HG03342 (cell line): ENCODE measurements at regions not wholly inside any gene's neighbourhood (a gene's known extent, or its start where the extent isn't known, plus 50 kb on each side); places are given as distances from the start of the nearest gene placed in this dataset.
"Not testable (repeated sequence)": the region's sequence is repeated elsewhere in the genome, so short reads cannot be mapped to it uniquely, and the experiment has no call there.

Experiments
- ATAC-seq: cut with Tn5 transposase; IDR thresholded peaks from one replicate; pipeline ENCODE4 v1.9.1; 2021; ENCODE audit warnings: mild to moderate bottlenecking, moderate library complexity; ENCODE audit not compliant: unreplicated experiment

DNA sequence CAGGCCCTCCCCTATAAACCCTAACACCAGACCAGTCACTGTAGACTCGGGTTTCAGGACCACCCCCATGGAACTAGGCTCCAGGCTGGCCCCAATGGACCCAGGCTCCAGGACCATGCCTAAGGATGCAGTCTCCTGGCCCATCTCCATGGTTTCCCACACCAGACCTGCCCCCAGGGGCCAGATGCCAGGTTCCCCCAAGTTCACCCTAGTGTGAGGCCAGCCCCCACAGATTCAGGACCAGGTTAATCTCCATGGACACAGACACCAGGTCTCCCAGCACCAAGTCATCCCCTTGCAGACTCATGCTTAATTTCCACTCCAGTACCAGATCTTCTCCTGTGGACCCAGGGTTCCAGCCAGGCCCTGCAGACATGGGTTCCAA lies 103.8 kb upstream of the LANCL2 start:
- ATAC-seq: no peak

DNA sequence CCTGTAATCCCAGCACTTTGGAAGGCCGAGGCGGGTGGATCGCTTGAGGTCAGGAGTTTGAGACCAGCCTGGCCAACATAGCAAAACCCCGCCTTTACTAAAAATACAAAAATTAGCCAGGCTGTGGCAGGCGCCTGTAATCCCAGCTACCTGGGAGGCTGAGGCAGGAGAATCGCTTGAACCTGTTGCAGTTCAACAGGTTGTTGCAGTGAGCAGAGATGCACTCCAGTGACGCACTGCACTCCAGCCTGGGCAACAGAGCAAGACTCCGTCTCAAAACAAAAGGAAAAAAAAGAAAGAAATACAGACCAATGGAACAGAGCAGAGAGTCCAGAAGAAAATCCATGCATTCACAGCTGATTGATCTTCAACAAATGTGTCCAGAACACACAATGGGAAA lies 99.8 kb upstream of the LANCL2 start:
- not testable (repeated sequence) for ATAC-seq

DNA sequence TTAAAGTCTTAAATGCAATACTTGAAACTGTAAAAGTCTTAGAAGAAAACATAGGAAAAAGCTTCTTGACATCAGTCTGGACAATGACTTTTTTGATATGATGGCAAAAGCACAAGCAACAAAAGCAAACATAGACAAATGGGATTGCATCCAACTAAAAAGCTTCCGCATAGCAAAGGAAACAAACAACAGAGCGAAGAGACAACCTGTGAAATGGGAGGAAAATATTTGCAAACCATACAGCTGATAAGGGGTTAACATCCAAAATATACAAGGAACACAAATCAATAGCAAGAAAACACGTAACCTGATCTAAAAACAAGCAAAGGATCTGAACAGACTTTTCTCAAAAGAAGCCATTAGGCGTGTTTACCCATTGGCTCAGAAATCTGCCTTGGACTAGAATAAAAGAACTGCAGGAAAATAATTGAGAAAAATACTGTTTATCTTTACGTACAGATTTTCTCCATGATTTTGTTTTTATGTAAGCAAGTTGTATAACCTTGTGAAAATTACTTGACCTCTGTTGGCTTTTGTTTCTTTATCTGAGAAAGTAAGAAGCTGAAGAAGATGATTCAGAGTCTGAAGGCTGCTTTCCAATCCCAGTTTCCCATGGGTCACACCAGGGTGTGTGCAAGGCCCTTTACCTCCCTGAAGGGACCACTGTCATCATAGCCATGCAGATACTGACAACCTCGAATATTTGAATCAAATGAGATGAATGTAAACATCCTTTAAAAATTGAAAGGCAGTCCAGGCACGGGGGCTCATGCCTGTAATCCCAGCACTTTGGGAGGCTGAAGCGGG lies 99.1 kb upstream of the LANCL2 start:
- ATAC-seq: no peak

DNA sequence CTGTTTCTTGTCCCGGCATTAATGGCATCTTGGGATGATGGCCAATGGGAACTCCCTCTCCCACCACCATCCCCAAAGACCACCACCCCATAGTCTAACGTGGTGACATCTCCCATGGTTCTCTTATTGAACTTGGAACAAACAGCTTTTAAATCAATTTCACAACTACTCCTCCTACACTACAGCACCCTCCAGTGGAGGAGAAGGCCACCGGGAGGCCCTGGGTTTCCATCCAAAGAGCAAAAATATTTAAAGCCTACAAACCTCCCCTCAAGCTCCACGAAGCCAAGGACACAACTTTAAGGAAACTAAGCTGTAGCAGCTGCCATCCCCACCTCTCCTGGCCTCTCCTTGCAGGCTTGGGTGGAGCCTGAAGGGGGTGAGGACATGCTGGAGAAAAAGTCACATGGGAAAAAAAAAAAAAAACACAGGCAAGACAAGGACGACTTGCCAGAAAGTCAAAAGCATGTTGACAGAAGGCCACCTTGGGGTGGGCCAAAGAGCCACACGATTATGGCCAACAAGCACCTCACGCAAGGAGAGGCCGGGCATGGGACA lies 94.0 kb upstream of the LANCL2 start:
- no peak for ATAC-seq

DNA sequence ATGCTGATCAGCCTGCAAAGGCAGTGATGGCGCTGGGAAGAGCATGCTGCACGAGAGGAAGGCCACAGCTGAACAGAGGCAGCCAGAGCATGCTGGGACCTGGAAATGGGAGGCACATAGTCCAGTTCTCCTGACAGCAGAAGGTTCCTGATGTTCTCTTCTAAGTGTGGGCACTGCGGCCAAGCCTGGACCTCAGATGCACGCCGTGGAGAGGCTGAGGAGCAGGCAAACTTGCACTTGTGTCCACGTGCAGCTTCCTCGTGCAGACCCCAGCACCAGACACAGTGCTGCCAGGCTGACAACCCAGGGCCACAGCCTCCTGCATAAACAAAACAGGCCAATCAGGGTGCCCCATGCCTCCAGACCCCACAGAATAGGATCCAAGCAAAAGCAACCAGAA lies 93.5 kb upstream of the LANCL2 start:
- ATAC-seq: no peak

DNA sequence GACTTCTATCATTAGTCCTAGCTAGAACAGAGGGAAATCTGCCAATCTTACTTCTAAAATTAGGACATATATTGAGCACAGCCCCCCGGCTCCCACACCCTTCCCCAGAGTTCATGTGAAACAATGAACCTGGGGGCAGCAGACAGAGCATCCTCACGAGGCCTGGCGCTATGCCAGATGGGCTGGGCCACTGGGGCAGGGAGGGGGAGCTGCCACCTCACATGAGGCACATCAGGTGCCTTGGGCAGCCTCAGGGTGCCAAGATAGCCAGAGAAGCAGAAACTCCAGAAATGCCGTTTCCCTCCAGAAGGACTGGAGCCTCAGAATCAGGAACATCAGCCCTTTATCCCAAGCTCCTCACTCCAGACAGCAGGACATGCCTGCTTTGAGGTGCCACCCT lies 92.8 kb upstream of the LANCL2 start:
- no peak for ATAC-seq

DNA sequence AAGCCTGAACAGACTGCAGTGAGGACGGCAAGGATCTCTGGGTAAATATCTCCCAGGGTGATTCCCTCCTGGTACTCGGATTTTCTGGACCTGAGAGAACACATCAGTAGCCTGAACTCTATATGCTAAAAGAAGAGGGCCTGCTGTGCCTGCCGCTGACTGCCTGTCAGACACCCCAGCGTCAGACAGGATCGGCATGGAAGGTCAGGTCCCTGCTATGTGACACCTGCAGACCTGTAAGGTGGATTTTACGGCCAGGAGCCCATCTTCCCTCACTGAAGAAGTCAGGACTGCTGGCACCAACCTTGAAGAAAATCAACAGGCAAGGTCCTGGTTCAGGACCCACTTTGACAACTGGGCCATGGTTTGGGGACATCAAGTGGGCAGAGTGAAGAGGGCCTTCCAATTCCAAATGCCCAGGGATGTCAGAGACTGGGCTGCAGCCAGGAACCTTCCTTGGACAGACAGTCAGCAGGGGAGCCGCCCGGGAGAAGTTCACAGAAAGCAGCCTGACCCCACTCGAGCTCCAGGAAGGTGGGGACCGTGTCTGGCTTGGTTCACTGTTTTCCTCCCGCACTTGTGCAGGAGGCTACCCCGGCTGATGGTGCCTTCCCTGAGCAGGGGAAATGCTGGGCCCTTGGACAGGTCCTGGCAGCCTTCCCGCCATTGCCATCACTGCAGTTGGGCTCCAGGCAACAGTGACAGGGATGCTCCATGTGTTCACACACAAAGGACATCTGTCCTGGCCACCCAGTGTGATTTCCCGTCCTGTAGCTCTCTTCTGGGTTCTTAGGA lies 91.8 kb upstream of the LANCL2 start:
- no peak for ATAC-seq

DNA sequence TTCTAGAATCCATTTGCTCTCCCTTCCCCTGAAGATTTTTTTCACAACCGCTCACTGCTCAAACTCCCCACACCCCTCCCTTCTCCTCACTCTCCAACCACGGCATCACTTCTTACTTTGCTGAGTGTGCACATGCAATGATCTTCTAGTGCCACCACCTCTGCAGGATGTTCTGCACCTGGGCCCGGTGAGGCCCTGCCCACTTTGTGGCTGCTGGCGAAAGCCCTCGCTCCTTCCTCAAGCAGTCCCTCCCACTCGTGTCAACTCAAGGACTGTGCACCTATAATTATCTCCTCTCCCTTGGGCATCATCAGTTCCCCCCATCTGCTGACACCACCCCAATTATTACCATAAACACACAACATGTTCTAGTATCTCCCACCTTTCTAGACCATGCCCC lies 91.0 kb upstream of the LANCL2 start:
- ATAC-seq: no peak

DNA sequence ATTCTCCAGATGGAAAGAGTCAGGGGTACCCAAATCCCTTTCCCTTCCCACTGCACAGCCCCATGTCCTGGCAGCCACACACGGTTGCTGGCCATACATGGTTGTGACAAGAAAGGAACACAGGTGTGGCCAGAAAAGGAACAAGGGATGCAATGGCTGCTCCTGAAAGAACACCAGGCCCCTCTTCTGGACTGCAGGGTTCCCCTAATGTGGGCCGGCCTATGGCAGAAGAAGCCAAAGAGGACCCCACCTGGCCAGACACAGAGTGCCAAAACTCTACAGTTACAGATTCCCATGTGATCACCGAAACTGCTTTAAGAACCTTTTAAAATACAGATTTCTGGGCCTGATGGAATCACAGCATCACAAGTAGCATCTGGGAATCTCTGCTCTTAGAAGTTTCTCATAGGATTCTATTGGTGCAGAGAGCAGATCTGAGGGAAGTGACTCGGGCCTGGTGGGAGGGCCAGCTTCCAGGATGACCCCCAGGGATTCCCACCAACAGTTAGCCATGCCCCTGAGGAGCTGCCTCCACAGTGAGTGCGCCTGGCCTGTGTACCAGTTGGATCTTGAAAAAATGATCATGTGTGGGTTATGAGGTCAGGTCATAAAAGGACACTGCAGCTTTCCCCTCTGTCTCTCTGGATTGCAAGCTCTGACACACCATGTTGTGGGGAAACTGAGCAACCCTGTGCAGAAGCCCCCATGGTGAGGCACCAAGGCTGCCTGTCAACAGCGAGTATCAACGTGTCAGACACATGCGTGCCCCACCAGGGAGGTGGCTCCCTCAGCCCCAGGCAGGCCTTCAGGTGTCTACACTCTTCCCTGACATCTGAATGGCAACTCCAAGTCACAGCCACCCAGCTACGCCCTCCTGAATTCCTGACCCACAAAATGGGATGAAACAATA lies 89.6 kb upstream of the LANCL2 start:
- no peak for ATAC-seq

DNA sequence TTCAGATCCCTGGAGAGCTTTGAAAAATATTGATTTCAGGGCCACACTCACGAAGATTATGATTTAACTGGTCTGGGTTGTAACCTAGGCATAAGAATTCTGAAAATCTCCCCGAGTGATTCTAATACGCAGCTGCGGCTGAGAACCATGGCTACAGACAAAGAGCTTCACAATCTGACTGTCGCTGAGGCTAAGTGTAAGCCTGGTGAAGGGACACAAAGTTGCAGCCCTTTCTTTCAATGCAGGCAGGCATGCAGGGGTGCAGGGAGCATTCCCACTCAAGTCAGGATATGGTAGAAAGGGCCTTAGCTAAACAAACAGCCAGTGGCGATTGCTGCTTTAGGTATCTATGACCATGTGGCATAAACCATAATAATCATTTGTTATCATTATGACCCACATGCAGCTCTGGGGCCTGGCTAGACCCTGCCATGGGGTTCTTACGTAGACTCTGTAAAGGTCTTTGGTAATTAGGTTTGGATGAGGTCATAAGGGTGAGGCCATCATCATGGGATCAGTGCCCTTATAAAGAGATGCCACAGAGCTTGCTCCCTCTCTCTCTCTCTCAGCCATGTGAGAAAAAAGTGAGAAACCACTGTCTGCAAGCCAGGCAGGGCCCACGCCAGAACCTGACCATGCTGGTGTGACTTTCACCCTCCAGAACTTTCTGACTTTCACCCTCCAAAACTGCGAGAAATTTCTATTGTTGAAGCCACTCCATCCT lies 88.4 kb upstream of the LANCL2 start:
- no peak for ATAC-seq

DNA sequence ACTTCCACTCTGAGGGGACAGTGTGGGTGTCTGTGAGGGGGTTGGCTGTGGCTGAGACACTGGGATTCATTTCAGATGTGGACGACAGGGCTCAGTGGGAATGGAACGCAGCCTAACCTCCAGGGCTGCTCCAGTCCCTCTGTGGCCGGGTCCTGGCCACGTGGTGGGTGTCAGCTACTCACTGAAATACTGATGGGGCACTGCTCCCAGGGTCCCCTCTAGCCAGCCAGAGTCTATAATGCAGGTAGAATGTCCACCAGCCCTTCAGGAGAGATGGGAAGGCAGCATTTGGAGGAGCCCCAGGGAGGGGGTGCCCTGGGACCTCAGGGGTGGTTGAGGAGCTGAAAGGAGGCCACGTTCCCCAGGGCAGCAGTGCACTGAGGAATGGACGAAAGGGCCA lies 87.2 kb upstream of the LANCL2 start:
- no peak for ATAC-seq

DNA sequence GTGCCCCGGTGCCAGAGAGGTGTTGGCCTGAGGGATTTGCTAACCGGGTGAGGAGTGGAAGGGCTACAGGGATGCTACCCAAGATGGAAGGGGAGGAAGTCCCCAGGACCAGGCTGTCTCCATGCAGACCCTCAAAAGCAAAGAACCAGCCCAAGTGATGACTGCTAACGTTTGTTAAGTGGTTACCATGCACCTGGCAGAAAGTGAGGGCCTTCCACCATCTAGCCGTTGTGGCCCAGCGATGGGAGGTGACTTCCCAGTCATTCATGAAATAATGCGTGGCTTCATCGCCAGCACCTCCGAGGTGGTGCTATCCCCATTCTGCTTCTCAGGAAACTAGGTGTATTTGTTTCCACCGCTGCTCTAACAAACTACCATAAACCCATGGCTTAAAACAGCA lies 86.8 kb upstream of the LANCL2 start:
- no peak for ATAC-seq

DNA sequence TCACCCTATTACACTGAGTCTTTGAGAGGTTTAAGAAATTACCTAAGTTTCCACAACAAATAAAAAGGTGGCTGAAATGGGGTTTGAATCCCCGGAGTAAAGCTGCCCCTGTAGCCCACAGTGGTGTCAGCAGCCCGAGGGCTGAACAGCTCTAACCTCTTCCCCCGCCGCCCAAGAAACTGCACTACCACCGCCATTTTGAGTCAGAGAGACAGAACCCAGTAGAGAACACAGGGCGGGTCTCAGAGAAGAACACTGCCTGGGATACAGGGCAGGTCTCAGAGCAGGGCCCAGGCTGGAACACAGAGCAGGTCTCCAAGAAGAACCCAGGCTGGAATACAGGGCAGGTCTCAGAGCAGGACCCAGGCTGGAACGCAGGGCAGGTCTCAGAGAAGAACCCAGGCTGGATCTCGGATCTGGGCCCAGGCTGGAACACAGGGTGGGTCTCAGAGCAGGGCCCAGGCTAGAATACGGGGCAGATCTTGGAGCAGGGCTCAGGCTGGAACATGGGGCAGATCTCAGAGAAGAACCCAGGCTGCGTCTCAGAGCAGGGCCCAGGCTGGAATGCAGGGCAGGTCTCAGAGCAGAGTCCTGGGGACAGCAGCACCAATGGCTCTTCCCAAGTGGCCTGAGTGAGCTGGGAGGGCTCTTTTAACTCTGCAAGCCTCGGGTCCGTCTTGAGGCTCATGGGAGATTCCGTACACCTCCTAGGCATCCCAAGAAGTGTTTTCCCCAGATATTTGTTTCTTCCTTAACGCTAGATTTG lies 85.9 kb upstream of the LANCL2 start:
- no peak for ATAC-seq

DNA sequence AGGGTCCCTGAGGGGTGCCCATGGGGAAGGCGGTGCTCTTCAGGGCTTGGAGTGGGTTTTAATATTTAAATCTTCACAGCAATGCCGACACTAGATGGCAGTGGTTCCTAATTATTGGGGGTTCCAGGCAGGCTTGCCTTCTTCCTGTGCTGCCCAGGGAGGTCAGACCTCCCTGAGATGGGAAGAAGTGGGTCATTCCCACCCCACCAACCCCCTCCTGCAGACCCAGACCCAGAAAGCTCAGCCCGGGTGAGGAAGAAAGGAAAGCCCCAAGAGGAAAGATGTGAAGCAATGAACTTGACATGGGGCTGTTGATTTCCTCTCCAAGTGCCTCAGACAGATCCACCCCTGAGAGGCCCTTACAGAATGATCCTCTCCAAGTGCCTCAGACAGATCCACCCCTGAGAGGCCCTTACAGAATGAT lies 85.1 kb upstream of the LANCL2 start:
- ATAC-seq: peak; percentile 94

DNA sequence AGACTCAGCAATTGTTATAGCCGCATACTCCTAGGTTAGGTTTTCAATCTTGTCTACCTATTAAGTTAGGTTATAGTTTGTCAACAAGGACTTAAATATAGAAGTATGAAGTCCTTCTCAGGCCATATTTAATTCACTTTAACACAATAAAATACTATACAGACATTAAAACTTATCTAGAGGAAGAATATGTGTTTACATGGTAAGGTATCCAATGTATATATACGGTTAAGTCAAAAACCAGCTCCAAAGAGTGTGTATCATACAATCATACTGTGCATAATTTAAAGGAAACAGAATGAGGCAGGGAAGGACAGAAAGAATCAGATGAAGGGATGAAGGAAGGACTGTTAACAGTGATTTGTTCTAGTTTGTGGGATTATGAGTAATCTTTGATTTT lies 79.5 kb upstream of the LANCL2 start:
- no peak for ATAC-seq

DNA sequence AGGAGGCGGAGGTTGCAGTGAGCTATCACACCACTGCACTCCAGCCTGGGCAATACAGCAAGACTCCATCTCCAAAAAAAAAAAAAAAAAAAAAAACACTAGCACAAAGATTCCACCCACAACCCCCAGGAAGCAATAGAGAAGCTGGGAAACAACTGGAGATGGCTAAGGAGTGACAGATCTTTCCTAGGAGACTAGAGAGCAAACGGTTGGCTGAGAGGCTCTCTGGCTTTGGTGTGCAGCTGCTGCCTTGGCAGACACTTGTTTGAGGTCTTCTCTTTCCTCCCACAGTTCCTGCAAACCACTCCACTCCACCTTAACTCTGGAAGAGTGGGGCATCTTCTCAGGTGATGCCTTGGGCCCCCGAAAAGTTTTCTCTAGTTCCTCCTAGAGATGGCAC lies 78.5 kb upstream of the LANCL2 start:
- ATAC-seq: no peak

DNA sequence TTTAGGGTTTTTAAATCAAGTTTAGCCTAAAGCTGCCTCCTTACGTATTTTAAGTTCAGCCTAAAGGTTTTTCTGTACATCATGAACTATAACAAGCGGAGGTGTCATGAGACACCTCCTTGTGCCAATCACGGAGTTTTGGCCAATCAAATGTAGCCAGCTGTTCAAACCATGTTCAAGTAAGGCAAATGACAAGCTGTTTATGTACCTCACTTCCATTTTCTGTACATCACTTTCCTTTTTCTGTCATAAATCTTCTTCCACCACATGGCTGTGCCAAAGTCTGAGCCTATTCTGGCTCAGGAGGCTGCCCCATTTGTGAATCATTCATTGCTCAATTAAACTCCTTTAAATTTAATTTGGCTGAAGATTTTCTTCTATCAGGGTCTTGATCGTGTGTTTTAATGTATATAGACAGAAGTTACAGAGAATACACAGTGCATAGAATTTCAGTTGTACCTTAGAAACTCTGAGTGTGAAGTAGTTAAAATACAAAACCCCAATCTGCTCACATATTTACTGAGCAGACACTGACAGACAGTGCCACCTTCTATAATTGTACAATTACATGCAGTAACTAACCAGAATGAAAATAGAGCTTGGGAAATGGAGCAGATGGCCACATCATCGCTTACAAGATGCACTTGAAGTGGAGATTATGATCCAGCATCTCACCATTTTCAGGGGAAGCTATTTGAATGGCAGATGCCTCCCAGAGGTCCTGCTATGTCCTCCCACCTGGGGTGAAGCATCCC lies 76.9 kb upstream of the LANCL2 start:
- no peak for ATAC-seq

DNA sequence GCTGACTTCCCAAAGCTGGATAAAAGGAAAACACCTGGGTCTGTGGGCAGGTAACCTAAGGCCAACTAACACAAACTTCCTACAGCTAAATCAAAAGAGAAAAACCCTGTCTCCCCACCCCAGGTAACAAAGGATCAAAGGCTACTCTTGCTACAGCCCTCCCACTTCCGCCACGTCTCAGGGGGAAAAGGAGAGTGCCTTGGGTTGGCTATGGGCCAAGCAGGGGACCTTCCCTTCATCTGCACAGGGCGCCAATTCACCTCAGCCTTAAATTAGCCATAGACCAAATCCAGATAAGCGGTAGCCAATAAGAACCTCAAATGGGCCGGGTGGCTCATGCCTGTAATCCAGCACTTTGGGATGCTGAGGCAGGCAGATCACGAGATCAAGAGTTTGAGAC lies 69.1 kb upstream of the LANCL2 start:
- ATAC-seq: no peak
